K562 (cell line): ENCODE measurements at regions not wholly inside any gene's neighbourhood (a gene's known extent, or its start where the extent isn't known, plus 50 kb on each side); places are given as distances from the start of the nearest gene placed in this dataset.

ENCODE experiments used
- EZH2 ChIP-seq: IDR thresholded peaks from 2 replicates; pipeline ENCODE4 v1.6.1; 2012; ENCODE audit warnings: low read depth, mild to moderate bottlenecking, inconsistent platforms, low read length, borderline replicate concordance
- POLR2A ChIP-seq: fragments of 450-650 bp; conservative IDR thresholded peaks from 2 replicates; pipeline ENCODE4 v1.6.1; 2016
- RBFOX2 ChIP-seq: fragments of 200-400 bp; formaldehyde crosslinking; IDR thresholded peaks from 2 replicates; pipeline ENCODE4 v1.6.1; 2017; ENCODE audit warnings: low read depth, mild to moderate bottlenecking, low read length, moderate library complexity
- USF2 ChIP-seq: sonication (generic); formaldehyde crosslinking; IDR thresholded peaks from 2 replicates; pipeline ENCODE4 v1.5.0; 2020; ENCODE audit warnings: missing genetic modification reagents
- ZBTB11 ChIP-seq, 3 experiments: fragments of 200-800 bp in 1 of 3; fragments of 250-450 bp in 1 of 3; fragments of 450-650 bp in 1 of 3; sonication (Bioruptor Pico) in 1 of 3; sonication (Bioruptor generic) in 1 of 3; formaldehyde crosslinking in 1 of 3; IDR thresholded peaks; 2 replicates each; pipeline versions ENCODE4 v1.6.1 to v1.8.0; 2016 to 2022; ENCODE audit warnings: mild to moderate bottlenecking in 2 of 3, missing genetic modification characterization in 2 of 3, missing compliant biosample characterization in 1 of 3, moderate library complexity in 1 of 3
- ZBTB2 ChIP-seq: fragments of 450-650 bp; IDR thresholded peaks from 2 replicates; pipeline ENCODE4 v1.6.1; 2016; ENCODE audit warnings: antibody characterized with exemption
- TF ChIP-seq, protein P1 (sequence below), 3 experiments: IDR thresholded peaks in 2 of 3; conservative IDR thresholded peaks in 1 of 3; 2 replicates each; pipeline ENCODE4 v1.5.1; 2011 to 2012; ENCODE audit warnings: low read length in 3 of 3, mild to moderate bottlenecking in 3 of 3, control low read depth in 2 of 3, improper control_type of control experiment in 1 of 3, inconsistent platforms in 1 of 3, low read depth in 1 of 3, mixed read lengths in 1 of 3, moderate library complexity in 1 of 3; ENCODE audit not compliant: insufficient read depth in 2 of 3

DNA sequence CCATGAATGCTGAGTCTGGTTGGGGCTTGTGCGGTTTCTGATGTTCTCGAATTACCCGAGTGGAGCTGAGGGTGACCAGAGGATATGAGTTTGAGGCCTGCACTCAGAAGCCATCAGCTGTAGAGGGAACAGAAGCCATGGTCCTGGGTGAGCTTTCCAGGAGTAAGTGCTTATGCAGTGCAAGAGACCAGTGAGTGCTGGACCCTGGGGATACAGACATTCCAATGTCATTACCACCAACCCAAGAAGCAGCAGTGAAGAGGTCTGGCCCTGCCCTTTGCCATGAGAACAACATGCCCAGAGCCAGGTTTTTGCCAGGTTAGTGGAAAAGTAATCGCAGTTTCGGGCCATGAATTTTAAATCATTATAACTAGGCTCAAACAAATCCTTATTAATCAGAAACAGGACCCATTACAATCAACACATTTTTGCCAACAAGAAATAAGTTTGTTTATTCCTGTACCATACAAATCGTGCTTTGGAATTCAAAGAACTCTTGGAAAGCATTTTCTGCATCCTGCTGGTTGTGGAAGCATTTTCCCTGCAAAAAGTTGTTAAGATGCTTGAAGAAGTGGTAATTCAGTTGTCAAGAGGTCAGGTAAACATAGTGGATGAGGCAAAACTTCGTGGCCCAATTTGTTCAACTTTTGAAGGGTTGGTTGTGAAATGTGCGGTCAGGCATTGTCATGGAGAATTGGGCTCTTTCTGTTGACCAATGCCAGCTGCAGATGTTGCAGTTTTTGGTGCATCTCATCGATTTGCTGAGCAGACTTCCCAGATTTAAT is 154.6 kb downstream of the SYK start:
- no peak for TF ChIP-seq ZBTB11 (CRISPR knock-in tag; IDR thresholded peaks at IDR 0.05)
- no peak for TF ChIP-seq POLR2A
- no peak for TF ChIP-seq USF2 (CRISPR knock-in tag)
- TF ChIP-seq ZBTB2, result no peak
- TF ChIP-seq RBFOX2, result no peak
- TF ChIP-seq, protein P1, sequence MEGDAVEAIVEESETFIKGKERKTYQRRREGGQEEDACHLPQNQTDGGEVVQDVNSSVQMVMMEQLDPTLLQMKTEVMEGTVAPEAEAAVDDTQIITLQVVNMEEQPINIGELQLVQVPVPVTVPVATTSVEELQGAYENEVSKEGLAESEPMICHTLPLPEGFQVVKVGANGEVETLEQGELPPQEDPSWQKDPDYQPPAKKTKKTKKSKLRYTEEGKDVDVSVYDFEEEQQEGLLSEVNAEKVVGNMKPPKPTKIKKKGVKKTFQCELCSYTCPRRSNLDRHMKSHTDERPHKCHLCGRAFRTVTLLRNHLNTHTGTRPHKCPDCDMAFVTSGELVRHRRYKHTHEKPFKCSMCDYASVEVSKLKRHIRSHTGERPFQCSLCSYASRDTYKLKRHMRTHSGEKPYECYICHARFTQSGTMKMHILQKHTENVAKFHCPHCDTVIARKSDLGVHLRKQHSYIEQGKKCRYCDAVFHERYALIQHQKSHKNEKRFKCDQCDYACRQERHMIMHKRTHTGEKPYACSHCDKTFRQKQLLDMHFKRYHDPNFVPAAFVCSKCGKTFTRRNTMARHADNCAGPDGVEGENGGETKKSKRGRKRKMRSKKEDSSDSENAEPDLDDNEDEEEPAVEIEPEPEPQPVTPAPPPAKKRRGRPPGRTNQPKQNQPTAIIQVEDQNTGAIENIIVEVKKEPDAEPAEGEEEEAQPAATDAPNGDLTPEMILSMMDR (IDR thresholded peaks at IDR 0.05 in 2 of 3, conservative IDR thresholded peaks at IDR 0.05 in 1 of 3; ENCODE audit: insufficient read depth in 2 of 3, low read depth in 1 of 3, low read length in 3 of 3), result no peak
- TF ChIP-seq EZH2, result no peak
